ENCODE measurements at regions not wholly inside any gene's neighbourhood (a gene's known extent, or its start where the extent isn't known, plus 50 kb on each side); places are given as distances from the start of the nearest gene placed in this dataset.

- ATAC-seq: no peak
- TF ChIP-seq ARNTL (CRISPR knock-in tag; IDR thresholded peaks at IDR 0.05; ENCODE audit: borderline replicate concordance, low read depth) (no peak), TCF4 (CRISPR knock-in tag; IDR thresholded peaks at IDR 0.05; ENCODE audit: borderline replicate concordance) (no peak), OSR1 (CRISPR knock-in tag; IDR thresholded peaks at IDR 0.05) (no peak), PPARA (CRISPR knock-in tag; IDR thresholded peaks at IDR 0.05; ENCODE audit: borderline replicate concordance) (no peak), CSDC2 (CRISPR knock-in tag; IDR thresholded peaks at IDR 0.05) (no peak), RARB (CRISPR knock-in tag; IDR thresholded peaks at IDR 0.05) (no peak), GLIS3 (CRISPR knock-in tag; IDR thresholded peaks at IDR 0.05) (no peak), PATZ1 (CRISPR knock-in tag; IDR thresholded peaks at IDR 0.05; ENCODE audit: borderline replicate concordance) (no peak), TSHZ2 (CRISPR knock-in tag; IDR thresholded peaks at IDR 0.05) (no peak), ZC3H10 (CRISPR knock-in tag; IDR thresholded peaks at IDR 0.05) (no peak), ISL1 (CRISPR knock-in tag; IDR thresholded peaks at IDR 0.05) (no peak), TOX (CRISPR knock-in tag; IDR thresholded peaks at IDR 0.05; ENCODE audit: borderline replicate concordance) (no peak), ZFP30 (CRISPR knock-in tag; IDR thresholded peaks at IDR 0.05) (no peak), CREB5 (CRISPR knock-in tag; IDR thresholded peaks at IDR 0.05; ENCODE audit: low read depth) (no peak), BACH2 (CRISPR knock-in tag; IDR thresholded peaks at IDR 0.05; ENCODE audit: borderline replicate concordance) (no peak), ZNF565 (CRISPR knock-in tag; conservative IDR thresholded peaks at IDR 0.05; ENCODE audit: low read depth) (no peak), POU6F1 (CRISPR knock-in tag; IDR thresholded peaks at IDR 0.05; ENCODE audit: borderline replicate concordance, low read depth) (no peak), ZFP3 (CRISPR knock-in tag; IDR thresholded peaks at IDR 0.05) (no peak), CSRNP3 (CRISPR knock-in tag; IDR thresholded peaks at IDR 0.05) (no peak), SNAI2 (CRISPR knock-in tag; IDR thresholded peaks at IDR 0.05) (no peak)
These were observed 200.6 kb upstream of the SIX2 start for GRCh38 chr2:45209875-45210274.

GRCh38 chr2:45209302-45209701 is 200.1 kb upstream of the SIX2 start:
- TF ChIP-seq OSR1 (CRISPR knock-in tag; IDR thresholded peaks at IDR 0.05) (no peak), TCF4 (CRISPR knock-in tag; IDR thresholded peaks at IDR 0.05; ENCODE audit: borderline replicate concordance) (no peak), RARB (CRISPR knock-in tag; IDR thresholded peaks at IDR 0.05) (no peak), ZNF70 (CRISPR knock-in tag; IDR thresholded peaks at IDR 0.05) (no peak), ZFP3 (CRISPR knock-in tag; IDR thresholded peaks at IDR 0.05) (no peak), GLIS3 (CRISPR knock-in tag; IDR thresholded peaks at IDR 0.05) (no peak)
- no peak for ATAC-seq

GRCh38 chr2:45207101-45207500 is 197.8 kb upstream of the SIX2 start:
- TF ChIP-seq ZFP30 (CRISPR knock-in tag; IDR thresholded peaks at IDR 0.05) (no peak), ESRRG (CRISPR knock-in tag; IDR thresholded peaks at IDR 0.05) (no peak), CSRNP3 (CRISPR knock-in tag; IDR thresholded peaks at IDR 0.05) (no peak), SNAI2 (CRISPR knock-in tag; IDR thresholded peaks at IDR 0.05) (no peak), ARNTL (CRISPR knock-in tag; IDR thresholded peaks at IDR 0.05; ENCODE audit: borderline replicate concordance, low read depth) (no peak), ZC3H10 (CRISPR knock-in tag; IDR thresholded peaks at IDR 0.05) (no peak), RARB (CRISPR knock-in tag; IDR thresholded peaks at IDR 0.05) (no peak), ISL1 (CRISPR knock-in tag; IDR thresholded peaks at IDR 0.05) (no peak), TCF4 (CRISPR knock-in tag; IDR thresholded peaks at IDR 0.05; ENCODE audit: borderline replicate concordance) (no peak), ZNF565 (CRISPR knock-in tag; conservative IDR thresholded peaks at IDR 0.05; ENCODE audit: low read depth) (no peak), CREB5 (CRISPR knock-in tag; IDR thresholded peaks at IDR 0.05; ENCODE audit: low read depth) (no peak), OSR1 (CRISPR knock-in tag; IDR thresholded peaks at IDR 0.05) (no peak), CSDC2 (CRISPR knock-in tag; IDR thresholded peaks at IDR 0.05) (no peak), TOX (CRISPR knock-in tag; IDR thresholded peaks at IDR 0.05; ENCODE audit: borderline replicate concordance) (no peak), PPARA (CRISPR knock-in tag; IDR thresholded peaks at IDR 0.05; ENCODE audit: borderline replicate concordance) (no peak)

More at GRCh38 chr2:45207101-45207500, 197.8 kb upstream of the SIX2 start:
- ATAC-seq: no peak
